ENCODE measurements at regions not wholly inside any gene's neighbourhood (a gene's known extent, or its start where the extent isn't known, plus 50 kb on each side); places are given as distances from the start of the nearest gene placed in this dataset.

DNA sequence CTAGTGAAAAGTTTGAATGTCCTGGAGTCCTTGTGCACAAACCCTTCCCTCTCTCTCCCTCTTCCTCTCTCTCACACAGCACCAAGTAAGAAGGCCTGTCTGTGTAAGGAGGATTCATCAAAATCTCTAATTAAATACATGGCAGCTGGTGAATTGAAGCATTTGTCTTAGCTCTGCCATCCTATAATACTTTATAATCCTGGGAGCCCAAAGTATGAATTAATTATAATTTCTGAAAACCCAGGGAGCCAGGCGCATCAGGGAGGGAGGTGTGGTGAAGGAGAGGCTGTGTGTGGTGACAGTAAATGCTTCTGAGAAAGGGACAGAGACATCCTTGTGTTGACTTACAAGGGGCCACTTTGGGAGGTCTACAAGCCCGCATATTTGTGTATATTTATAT is 691.4 kb upstream of the EEF2KMT start:
- no peak overlapping the region for H3K27ac ChIP-seq
- H3K36me3 ChIP-seq (replicated peaks in 1 of 2; ENCODE audit: insufficient read depth in 1 of 2, low read depth in 2 of 2): no peaks in the 10 kb centered on the region
- H3K27me3 ChIP-seq: no peaks in the 10 kb centered on the region
- intact Hi-C loops (cut with DNase I): no loop called here
- H3K9me3 ChIP-seq: no peaks in the 10 kb centered on the region
- no peaks in the 10 kb centered on the region for H3K4me1 ChIP-seq
- ATAC-seq (no peak), DNase-seq (no peak)
- 45 to 58% methylated on average over 2 of the region's 2 CpGs for WGBS, 2 donors
- TF ChIP-seq POLR2A (IDR thresholded peaks at IDR 0.05): no peak
- TF ChIP-seq, protein P1, sequence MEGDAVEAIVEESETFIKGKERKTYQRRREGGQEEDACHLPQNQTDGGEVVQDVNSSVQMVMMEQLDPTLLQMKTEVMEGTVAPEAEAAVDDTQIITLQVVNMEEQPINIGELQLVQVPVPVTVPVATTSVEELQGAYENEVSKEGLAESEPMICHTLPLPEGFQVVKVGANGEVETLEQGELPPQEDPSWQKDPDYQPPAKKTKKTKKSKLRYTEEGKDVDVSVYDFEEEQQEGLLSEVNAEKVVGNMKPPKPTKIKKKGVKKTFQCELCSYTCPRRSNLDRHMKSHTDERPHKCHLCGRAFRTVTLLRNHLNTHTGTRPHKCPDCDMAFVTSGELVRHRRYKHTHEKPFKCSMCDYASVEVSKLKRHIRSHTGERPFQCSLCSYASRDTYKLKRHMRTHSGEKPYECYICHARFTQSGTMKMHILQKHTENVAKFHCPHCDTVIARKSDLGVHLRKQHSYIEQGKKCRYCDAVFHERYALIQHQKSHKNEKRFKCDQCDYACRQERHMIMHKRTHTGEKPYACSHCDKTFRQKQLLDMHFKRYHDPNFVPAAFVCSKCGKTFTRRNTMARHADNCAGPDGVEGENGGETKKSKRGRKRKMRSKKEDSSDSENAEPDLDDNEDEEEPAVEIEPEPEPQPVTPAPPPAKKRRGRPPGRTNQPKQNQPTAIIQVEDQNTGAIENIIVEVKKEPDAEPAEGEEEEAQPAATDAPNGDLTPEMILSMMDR (IDR thresholded peaks at IDR 0.05): no peak
- H3K4me3 ChIP-seq: no peak overlapping the region

DNA sequence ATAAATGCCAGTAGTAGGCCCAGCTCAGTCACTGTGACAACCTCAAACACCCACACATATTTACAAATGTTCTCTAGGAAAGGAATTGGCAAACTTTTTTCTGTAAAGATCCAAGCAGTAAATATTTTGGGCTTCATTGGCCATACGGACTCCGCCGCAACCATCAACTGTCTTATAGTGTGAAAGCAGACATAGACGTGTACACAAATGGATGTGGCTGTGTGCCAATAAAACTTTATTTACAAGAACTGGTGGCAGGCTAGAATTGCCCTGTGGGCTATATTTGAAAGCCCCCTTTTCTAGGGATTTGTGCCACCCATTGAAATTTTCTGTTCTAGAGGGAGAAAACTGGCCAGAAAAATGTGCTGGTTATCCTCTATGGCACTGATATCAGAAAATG is 683.8 kb upstream of the EEF2KMT start:
- TF ChIP-seq, protein P1 (IDR thresholded peaks at IDR 0.05): no peak
- TF ChIP-seq POLR2A (IDR thresholded peaks at IDR 0.05): no peak
- no peaks in the 10 kb centered on the region for H3K36me3 ChIP-seq (replicated peaks in 1 of 2; ENCODE audit: insufficient read depth in 1 of 2, low read depth in 2 of 2)
- ATAC-seq (no peak), DNase-seq (no peak)
- H3K4me3 ChIP-seq: no peak overlapping the region
- H3K4me1 ChIP-seq: no peaks in the 10 kb centered on the region
- WGBS, 2 donors: 82 to 86% methylated on average over 4 of the region's 4 CpGs
- intact Hi-C loops (cut with DNase I): no loop called here
- no peaks in the 10 kb centered on the region for H3K27me3 ChIP-seq
- no peaks in the 10 kb centered on the region for H3K9me3 ChIP-seq
- H3K27ac ChIP-seq: no peak overlapping the region

DNA sequence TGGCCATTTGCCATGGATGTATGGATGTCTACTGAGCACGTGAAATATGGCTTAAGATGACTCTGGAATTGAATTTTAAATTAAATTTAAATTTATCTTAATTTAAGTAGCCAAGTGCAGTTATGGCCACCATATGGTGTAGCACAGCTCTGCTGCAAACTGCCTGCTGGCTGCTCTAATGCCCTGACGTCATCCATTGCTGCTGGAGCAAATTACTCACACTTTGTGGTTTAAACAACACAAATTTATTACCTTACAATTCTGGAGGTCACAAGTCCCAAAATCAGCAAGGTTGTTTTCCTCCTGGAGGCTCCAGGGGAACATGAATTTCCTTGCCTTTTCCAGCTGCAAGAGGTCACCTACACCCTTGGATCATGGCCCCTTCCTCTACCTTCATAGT is 679.3 kb upstream of the EEF2KMT start:
- Histone ChIP-seq H3K27me3 (no peaks in the 10 kb centered on the region), H3K4me1 (no peaks in the 10 kb centered on the region), H3K36me3 (replicated peaks in 1 of 2; ENCODE audit: insufficient read depth in 1 of 2, low read depth in 2 of 2) (no peaks in the 10 kb centered on the region), H3K4me3 (no peak overlapping the region), H3K27ac (no peak overlapping the region), H3K9me3 (no peaks in the 10 kb centered on the region)
- DNase-seq (no peak), ATAC-seq (no peak)
- TF ChIP-seq, protein P1 (IDR thresholded peaks at IDR 0.05): no peak
- TF ChIP-seq POLR2A (IDR thresholded peaks at IDR 0.05): no peak
- intact Hi-C loops (cut with DNase I): no loop called here
- 25 to 39% methylated on average over 2 of the region's 2 CpGs for WGBS, 2 donors

DNA sequence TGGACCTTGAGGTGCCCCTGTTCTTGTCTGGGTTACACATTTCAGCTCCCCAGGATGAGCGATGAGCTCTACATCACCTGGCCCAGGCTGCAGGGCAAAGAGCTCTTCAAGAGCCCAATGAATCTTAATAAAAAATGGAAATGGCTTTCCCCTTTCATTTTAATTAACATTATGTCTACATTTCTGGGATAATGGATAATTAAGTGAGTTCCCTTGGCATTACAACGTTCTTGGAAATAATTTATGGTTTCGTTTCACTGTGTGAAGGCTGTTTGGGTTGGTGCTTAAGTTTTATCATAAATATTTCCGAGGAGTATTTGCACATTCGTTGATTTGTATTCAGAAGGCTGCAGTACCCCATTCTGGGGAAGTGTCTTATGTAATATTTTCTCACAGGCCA is 678.3 kb upstream of the EEF2KMT start:
- Histone ChIP-seq H3K36me3 (replicated peaks in 1 of 2; ENCODE audit: insufficient read depth in 1 of 2, low read depth in 2 of 2) (no peaks in the 10 kb centered on the region), H3K27ac (no peak overlapping the region), H3K4me3 (no peak overlapping the region), H3K4me1 (no peaks in the 10 kb centered on the region), H3K9me3 (no peaks in the 10 kb centered on the region), H3K27me3 (no peaks in the 10 kb centered on the region)
- no peak for ATAC-seq
- intact Hi-C loops (cut with DNase I): no loop called here
- TF ChIP-seq, protein P1 (IDR thresholded peaks at IDR 0.05): no peak
- TF ChIP-seq POLR2A (IDR thresholded peaks at IDR 0.05): no peak
- DNase-seq: no peak
- WGBS, 2 donors: 49 to 61% methylated on average over 5 of the region's 5 CpGs

DNA sequence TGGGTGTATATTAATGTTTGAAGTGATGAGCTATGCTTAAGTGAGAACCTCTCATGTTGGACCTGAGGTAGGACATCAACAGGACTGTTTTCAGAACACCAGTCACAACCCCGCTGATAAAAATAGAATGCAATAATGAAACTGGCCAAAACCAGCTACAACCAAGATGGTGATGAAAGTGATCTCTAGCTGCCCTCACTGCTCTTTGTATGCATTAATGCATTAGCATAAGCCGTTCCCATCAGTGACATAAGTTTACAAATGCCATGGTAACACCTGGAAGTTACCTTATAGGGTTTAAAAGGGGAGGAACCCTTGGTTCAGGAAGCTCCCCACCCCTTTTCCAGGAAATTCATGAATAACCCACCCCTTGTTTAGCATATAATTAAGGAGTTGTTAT is 672.5 kb upstream of the EEF2KMT start:
- ATAC-seq (no peak), DNase-seq (no peak)
- no peaks in the 10 kb centered on the region for H3K36me3 ChIP-seq (replicated peaks in 1 of 2; ENCODE audit: insufficient read depth in 1 of 2, low read depth in 2 of 2)
- H3K4me1 ChIP-seq: no peaks in the 10 kb centered on the region
- 77% methylated on average over 2 of the region's 2 CpGs for WGBS, 2 donors
- intact Hi-C loops (cut with DNase I): no loop called here
- TF ChIP-seq, protein P1 (IDR thresholded peaks at IDR 0.05): no peak
- TF ChIP-seq POLR2A (IDR thresholded peaks at IDR 0.05): no peak
- no peaks in the 10 kb centered on the region for H3K27me3 ChIP-seq
- H3K4me3 ChIP-seq: no peak overlapping the region
- H3K27ac ChIP-seq: no peak overlapping the region
- no peaks in the 10 kb centered on the region for H3K9me3 ChIP-seq
